Astrocyte (in vitro differentiated cells and primary cell): ENCODE measurements at regions not wholly inside any gene's neighbourhood (a gene's known extent, or its start where the extent isn't known, plus 50 kb on each side); places are given as distances from the start of the nearest gene placed in this dataset.
A peak's percentile ranks its signal among the peaks of the same experiment; 100 is the strongest.

Experiments used
- DNase-seq: peaks from one replicate; pipeline ENCODE4 v3.0.0-alpha.2; 2010; ENCODE audit warnings: low read depth
- FAIRE-seq: peaks from 2 replicates; lab custom pipeline; 2011; peaks lifted over from hg19 to GRCh38; lab: Jason Lieb, UNC
- H2AFZ ChIP-seq: 2 replicates; pipeline ENCODE4 v1.6.0; 2012; ENCODE audit warnings: low read depth, low read length, inconsistent platforms
- H3K27ac ChIP-seq: 2 replicates; pipeline ENCODE4 v1.5.1; 2011; ENCODE audit warnings: low read depth, low read length, inconsistent platforms
- H3K27me3 ChIP-seq: 2 replicates; pipeline ENCODE4 v1.6.0; 2011; ENCODE audit warnings: low read length, inconsistent platforms; ENCODE audit not compliant: insufficient read depth
- H3K36me3 ChIP-seq: 2 replicates; pipeline ENCODE4 v1.5.1; 2011; ENCODE audit warnings: low read length, inconsistent platforms; ENCODE audit not compliant: insufficient read depth
- H3K4me1 ChIP-seq: 2 replicates; pipeline ENCODE4 v1.5.1; 2011; ENCODE audit warnings: low read length, inconsistent platforms; ENCODE audit not compliant: insufficient read depth
- H3K4me2 ChIP-seq: 2 replicates; pipeline ENCODE4 v1.6.0; 2012; ENCODE audit warnings: low read length, inconsistent platforms
- H3K4me3 ChIP-seq: 2 replicates; pipeline ENCODE4 v1.5.1; 2011; ENCODE audit warnings: low read depth, mild to moderate bottlenecking, low read length, inconsistent platforms; ENCODE audit not compliant: insufficient read depth
- H3K79me2 ChIP-seq: 2 replicates; pipeline ENCODE4 v1.6.0; 2012; ENCODE audit warnings: mild to moderate bottlenecking, low read length, inconsistent platforms; ENCODE audit not compliant: insufficient read depth
- H3K9ac ChIP-seq: 2 replicates; pipeline ENCODE4 v1.6.0; 2012; ENCODE audit warnings: mild to moderate bottlenecking, low read length, inconsistent platforms
- H3K9me3 ChIP-seq: 2 replicates; pipeline ENCODE4 v1.5.1; 2012; ENCODE audit warnings: low read depth, mild to moderate bottlenecking, low read length, inconsistent platforms; ENCODE audit not compliant: insufficient read depth
- H4K20me1 ChIP-seq: 2 replicates; pipeline ENCODE4 v1.6.0; 2012; ENCODE audit warnings: low read length, inconsistent platforms; ENCODE audit not compliant: insufficient read depth
- H3K27ac Mint-ChIP-seq: one replicate; pipeline ENCODE4 v1.8.0; 2021; ENCODE audit warnings: mild to moderate bottlenecking, mixed read lengths; ENCODE audit not compliant: unreplicated experiment
- H3K27me3 Mint-ChIP-seq: one replicate; pipeline ENCODE4 v1.8.0; 2021; ENCODE audit warnings: low read depth, mixed read lengths; ENCODE audit not compliant: unreplicated experiment
- H3K36me3 Mint-ChIP-seq: one replicate; pipeline ENCODE4 v1.8.0; 2021; ENCODE audit warnings: low read depth, mixed read lengths; ENCODE audit not compliant: unreplicated experiment
- H3K4me1 Mint-ChIP-seq: one replicate; pipeline ENCODE4 v1.8.0; 2021; ENCODE audit warnings: low read depth, mixed read lengths; ENCODE audit not compliant: unreplicated experiment
- H3K4me3 Mint-ChIP-seq: one replicate; pipeline ENCODE4 v1.8.0; 2021; ENCODE audit warnings: mild to moderate bottlenecking, moderate library complexity, mixed read lengths; ENCODE audit not compliant: unreplicated experiment
- H3K9me3 Mint-ChIP-seq: one replicate; pipeline ENCODE4 v1.8.0; 2021; ENCODE audit warnings: mild to moderate bottlenecking, mixed read lengths; ENCODE audit not compliant: unreplicated experiment
- CTCF ChIP-seq: IDR thresholded peaks from 2 replicates; pipeline ENCODE4 v1.5.1; 2011; ENCODE audit warnings: low read depth, mild to moderate bottlenecking, inconsistent platforms, low read length, moderate library complexity; ENCODE audit not compliant: insufficient read depth
- EZH2 ChIP-seq: IDR thresholded peaks from 2 replicates; pipeline ENCODE4 v1.6.1; 2012; ENCODE audit warnings: mild to moderate bottlenecking, low read length, inconsistent platforms; ENCODE audit not compliant: insufficient read depth

DNA sequence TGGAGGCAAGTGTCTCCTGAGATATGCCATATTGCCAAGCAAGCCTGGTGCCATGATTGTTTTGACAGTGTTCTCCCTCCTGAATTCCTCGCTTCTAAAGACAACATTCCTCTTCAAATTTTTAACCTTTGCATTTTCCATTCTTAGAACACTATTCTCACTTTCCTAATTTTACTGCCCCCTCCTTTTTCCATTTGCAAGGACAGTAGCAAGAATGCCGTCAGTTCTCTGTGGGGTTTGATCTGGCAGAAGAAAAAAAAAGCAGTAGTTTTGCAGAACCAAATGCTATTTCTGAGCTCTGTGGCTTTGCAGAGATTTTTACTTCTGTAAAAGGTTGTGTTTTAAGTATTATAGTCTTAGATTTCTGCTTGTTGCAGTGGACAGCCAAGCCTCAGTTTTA, 295.2 kb downstream of the NUAK1 start:
- DNase-seq (no peak), FAIRE-seq (no peak)
- Histone ChIP-seq H3K36me3 (no peaks in the 10 kb centered on the region), H3K9ac (no peak overlapping the region), H3K79me2 (no peaks in the 10 kb centered on the region), H3K4me1 (no peaks in the 10 kb centered on the region), H4K20me1 (no peaks in the 10 kb centered on the region), H3K27ac (no peak overlapping the region), H3K4me3 (no peak overlapping the region), H2AFZ (no peak overlapping the region), H3K9me3 (no peaks in the 10 kb centered on the region), H3K27me3 (peaks cover 2% of the 10 kb centered on the region), H3K4me2 (no peak overlapping the region)
- Mint-ChIP-seq H3K4me3 (no peak overlapping the region), H3K27me3 (peaks cover 5% of the 10 kb centered on the region), H3K27ac (no peak overlapping the region), H3K36me3 (no peaks in the 10 kb centered on the region), H3K4me1 (peaks cover 5% of the 10 kb centered on the region), H3K9me3 (peaks cover 6% of the 10 kb centered on the region)
- TF ChIP-seq CTCF: no peak
- no peak for TF ChIP-seq EZH2

DNA sequence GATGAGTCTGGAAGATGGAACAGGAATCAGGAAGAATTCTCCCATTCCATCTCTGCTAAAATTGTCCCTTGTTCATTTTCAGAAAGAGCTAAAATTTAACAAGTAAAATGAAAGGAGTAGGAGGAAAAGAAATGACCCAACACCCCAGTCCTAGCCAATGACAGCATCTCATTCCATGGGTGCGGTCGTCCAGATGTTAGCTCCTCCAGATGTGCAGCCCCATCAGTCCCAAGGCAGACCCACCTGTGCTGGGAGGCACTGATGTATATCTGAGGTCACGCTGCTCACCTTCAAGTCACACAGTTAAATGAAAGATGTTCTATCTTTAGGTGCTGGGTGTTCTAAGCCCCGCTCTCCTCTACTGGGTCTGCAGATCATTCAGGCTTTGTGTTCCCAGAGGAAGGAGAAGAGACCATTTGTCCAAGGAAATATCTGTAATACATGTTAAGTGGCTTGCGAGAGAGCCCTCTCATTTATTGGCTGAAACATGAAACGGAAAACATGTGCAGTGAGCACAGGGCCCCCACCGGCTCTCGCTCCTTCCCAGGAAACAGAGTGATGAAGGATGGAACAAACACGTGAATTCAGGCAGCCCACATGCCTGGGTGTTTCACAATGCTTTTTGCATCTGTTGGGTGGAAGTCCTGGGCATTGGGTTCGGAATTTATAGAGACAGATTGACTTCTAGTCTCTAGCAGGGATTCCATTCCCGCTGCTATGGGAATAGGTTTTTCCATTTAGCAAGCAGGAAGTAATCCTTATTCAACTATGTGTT, 294.6 kb downstream of the NUAK1 start:
- Histone ChIP-seq H3K4me3 (no peak overlapping the region), H3K9ac (no peak overlapping the region), H2AFZ (no peak overlapping the region), H3K27ac (no peak overlapping the region), H3K27me3 (peaks cover 2% of the 10 kb centered on the region), H3K79me2 (no peaks in the 10 kb centered on the region), H4K20me1 (no peaks in the 10 kb centered on the region), H3K4me2 (no peak overlapping the region), H3K4me1 (no peaks in the 10 kb centered on the region), H3K9me3 (no peaks in the 10 kb centered on the region), H3K36me3 (no peaks in the 10 kb centered on the region)
- DNase-seq (peak; percentile 16), FAIRE-seq (no peak)
- no peak overlapping the region for H3K27ac Mint-ChIP-seq
- peaks cover 9% of the 10 kb centered on the region for H3K9me3 Mint-ChIP-seq
- H3K27me3 Mint-ChIP-seq: peaks cover 3% of the 10 kb centered on the region
- H3K4me3 Mint-ChIP-seq: no peak overlapping the region
- H3K4me1 Mint-ChIP-seq: peaks cover 5% of the 10 kb centered on the region
- TF ChIP-seq EZH2: no peak
- no peak for TF ChIP-seq CTCF
- H3K36me3 Mint-ChIP-seq: no peaks in the 10 kb centered on the region

- Mint-ChIP-seq H3K27ac (no peak overlapping the region), H3K9me3 (peaks cover 15% of the 10 kb centered on the region), H3K4me1 (peaks cover 5% of the 10 kb centered on the region), H3K36me3 (no peaks in the 10 kb centered on the region), H3K4me3 (no peak overlapping the region), H3K27me3 (peaks cover 3% of the 10 kb centered on the region)
- Histone ChIP-seq H3K27me3 (no peaks in the 10 kb centered on the region), H3K4me3 (no peak overlapping the region), H3K79me2 (no peaks in the 10 kb centered on the region), H3K4me2 (no peak overlapping the region), H3K9ac (no peak overlapping the region), H3K9me3 (no peaks in the 10 kb centered on the region), H3K36me3 (no peaks in the 10 kb centered on the region), H3K4me1 (no peaks in the 10 kb centered on the region), H3K27ac (no peak overlapping the region), H4K20me1 (no peaks in the 10 kb centered on the region), H2AFZ (no peak overlapping the region)
- no peak for FAIRE-seq
- DNase-seq: no peak
- TF ChIP-seq EZH2 (no peak), CTCF (no peak)
These were observed 292.4 kb downstream of the NUAK1 start for GRCh38 chr12:105846331-105846730.
